ENCODE measurements at regions not wholly inside any gene's neighbourhood (a gene's known extent, or its start where the extent isn't known, plus 50 kb on each side); places are given as distances from the start of the nearest gene placed in this dataset.

GRCh38 chr2:122596598-122596997 lies 841.1 kb downstream of the TSN start:
- Mint-ChIP-seq H3K4me1 (ENCODE audit: low read depth) (no peaks in the 10 kb centered on the region), H3K36me3 (ENCODE audit: low read depth) (no peaks in the 10 kb centered on the region), H3K27ac (ENCODE audit: unreplicated experiment) (no peak overlapping the region), H3K9me3 (ENCODE audit: low read depth) (no peaks in the 10 kb centered on the region), H3K27me3 (ENCODE audit: low read depth) (no peaks in the 10 kb centered on the region), H3K4me3 (ENCODE audit: unreplicated experiment) (no peak overlapping the region)
- DNase-seq (ENCODE audit: low spot score) = no peak
- TF ChIP-seq CTCF (IDR thresholded peaks at IDR 0.05) = no peak

GRCh38 chr2:122598784-122599183 lies 843.3 kb downstream of the TSN start:
- no peaks in the 10 kb centered on the region for H3K36me3 Mint-ChIP-seq (ENCODE audit: low read depth)
- H3K27me3 Mint-ChIP-seq (ENCODE audit: low read depth) = no peaks in the 10 kb centered on the region
- H3K27ac Mint-ChIP-seq (ENCODE audit: unreplicated experiment) = no peak overlapping the region
- H3K4me3 Mint-ChIP-seq (ENCODE audit: unreplicated experiment) = no peak overlapping the region
- no peaks in the 10 kb centered on the region for H3K4me1 Mint-ChIP-seq (ENCODE audit: low read depth)
- no peak for DNase-seq (ENCODE audit: low spot score)
- TF ChIP-seq CTCF (IDR thresholded peaks at IDR 0.05) = no peak
- H3K9me3 Mint-ChIP-seq (ENCODE audit: low read depth) = no peaks in the 10 kb centered on the region

- H3K36me3 Mint-ChIP-seq (ENCODE audit: low read depth) = no peaks in the 10 kb centered on the region
- no peaks in the 10 kb centered on the region for H3K27me3 Mint-ChIP-seq (ENCODE audit: low read depth)
- no peak overlapping the region for H3K27ac Mint-ChIP-seq (ENCODE audit: unreplicated experiment)
- no peak for TF ChIP-seq CTCF (IDR thresholded peaks at IDR 0.05)
- peaks cover 14% of the 10 kb centered on the region for H3K9me3 Mint-ChIP-seq (ENCODE audit: low read depth)
- H3K4me3 Mint-ChIP-seq (ENCODE audit: unreplicated experiment) = no peak overlapping the region
- no peaks in the 10 kb centered on the region for H3K4me1 Mint-ChIP-seq (ENCODE audit: low read depth)
- DNase-seq (ENCODE audit: low spot score) = no peak
These were observed 855.6 kb downstream of the TSN start for GRCh38 chr2:122610948-122611609.

- H3K36me3 Mint-ChIP-seq (ENCODE audit: low read depth) = peaks cover 3% of the 10 kb centered on the region
- H3K27ac Mint-ChIP-seq (ENCODE audit: unreplicated experiment) = no peak overlapping the region
- no peak for DNase-seq (ENCODE audit: low spot score)
- no peak for TF ChIP-seq CTCF (IDR thresholded peaks at IDR 0.05)
- no peaks in the 10 kb centered on the region for H3K4me1 Mint-ChIP-seq (ENCODE audit: low read depth)
- peaks cover 2% of the 10 kb centered on the region for H3K27me3 Mint-ChIP-seq (ENCODE audit: low read depth)
- H3K4me3 Mint-ChIP-seq (ENCODE audit: unreplicated experiment) = no peak overlapping the region
- peaks cover 13% of the 10 kb centered on the region for H3K9me3 Mint-ChIP-seq (ENCODE audit: low read depth)
These were observed 867.5 kb downstream of the TSN start for GRCh38 chr2:122622934-122623333.

- H3K4me1 Mint-ChIP-seq (ENCODE audit: low read depth) = no peaks in the 10 kb centered on the region
- DNase-seq (ENCODE audit: low spot score) = no peak
- TF ChIP-seq CTCF (IDR thresholded peaks at IDR 0.05) = no peak
- no peaks in the 10 kb centered on the region for H3K36me3 Mint-ChIP-seq (ENCODE audit: low read depth)
- H3K27me3 Mint-ChIP-seq (ENCODE audit: low read depth) = peaks cover 1% of the 10 kb centered on the region
- H3K27ac Mint-ChIP-seq (ENCODE audit: unreplicated experiment) = no peak overlapping the region
- no peaks in the 10 kb centered on the region for H3K9me3 Mint-ChIP-seq (ENCODE audit: low read depth)
- H3K4me3 Mint-ChIP-seq (ENCODE audit: unreplicated experiment) = no peak overlapping the region
These were observed 871.9 kb downstream of the TSN start for GRCh38 chr2:122627388-122627787.

Measured in chondrocyte (in vitro differentiated cells).